GM12878 (cell line): ENCODE measurements at regions not wholly inside any gene's neighbourhood (a gene's known extent, or its start where the extent isn't known, plus 50 kb on each side); places are given as distances from the start of the nearest gene placed in this dataset.

Experiments used
- ATAC-seq: fragments of 200-7000 bp; cut with Tn5 transposase; 3 replicates; pipeline ENCODE4 v1.9.1; 2020; ENCODE audit warnings: mild to moderate bottlenecking, moderate library complexity
- BruUV-seq: library from RNA; stranded (reverse); fragments of 400-500 nt; replicated peaks from 2 replicates; lab custom pipeline; 2021; lab: Mats Ljungman, UMichigan
- CTCF ChIA-PET: fragments of 300-600 bp; sonication (Branson Sonifier 250); formaldehyde crosslinking; extraction: SDS; loops from one replicate; lab custom pipeline; 2021; ENCODE audit warnings: inconsistent platforms; lab: Yijun Ruan, JAX
- POLR2A ChIA-PET: fragments of 350-600 bp; formaldehyde crosslinking; extraction: SDS; loops from one replicate; lab custom pipeline; 2021; ENCODE audit warnings: inconsistent platforms; lab: Charles Lee
- RAD21 ChIA-PET: fragments of 300-600 bp; sonication (Branson Sonifier 250); formaldehyde crosslinking; loops from one replicate; lab custom pipeline; 2023; ENCODE audit warnings: antibody characterized with exemption; ENCODE audit not compliant: unreplicated experiment; lab: Charles Lee
- SMC1A ChIA-PET: fragments of 300-600 bp; sonication (Branson Sonifier 250); formaldehyde crosslinking; loops from one replicate; lab custom pipeline; 2023; ENCODE audit not compliant: unreplicated experiment, uncharacterized antibody; lab: Charles Lee
- DNase-seq: peaks from one replicate; pipeline ENCODE4 v3.0.0-alpha.2; 2011; ENCODE audit warnings: low read depth, low spot score
- FAIRE-seq: peaks from 3 replicates; lab custom pipeline; 2011; peaks lifted over from hg19 to GRCh38; lab: Jason Lieb, UNC
- H2AFZ ChIP-seq: 2 replicates; pipeline ENCODE4 v1.6.0; 2011; ENCODE audit warnings: low read depth, low read length, control low read depth; ENCODE audit not compliant: control insufficient read depth
- H3K27ac ChIP-seq: 2 replicates; pipeline ENCODE4 v1.5.1; 2011; ENCODE audit warnings: control low read depth; ENCODE audit not compliant: control insufficient read depth, insufficient read depth
- H3K27me3 ChIP-seq, 2 experiments: replicated peaks in 1 of 2; 2 replicates each; pipeline versions ENCODE4 v1.6.0 to v1.6.1; 2011; ENCODE audit warnings: low read length in 1 of 2; ENCODE audit not compliant: control insufficient read depth in 2 of 2, insufficient read depth in 2 of 2
- H3K36me3 ChIP-seq, 2 experiments: 2 replicates each; pipeline ENCODE4 v1.5.1; 2011; ENCODE audit warnings: low read length in 1 of 2; ENCODE audit not compliant: control insufficient read depth in 2 of 2, insufficient read depth in 2 of 2
- H3K4me1 ChIP-seq: 2 replicates; pipeline ENCODE4 v1.6.1; 2011; ENCODE audit warnings: mild to moderate bottlenecking, low read length, moderate library complexity, mixed read lengths; ENCODE audit not compliant: control insufficient read depth, insufficient read depth
- H3K4me2 ChIP-seq: 2 replicates; pipeline ENCODE4 v1.6.0; 2011; ENCODE audit warnings: control low read depth; ENCODE audit not compliant: control insufficient read depth, insufficient read depth
- H3K4me3 ChIP-seq: fragments of 200-600 bp; sonication (generic); 2 replicates; pipeline ENCODE4 v1.5.1; 2016
- H3K79me2 ChIP-seq: 2 replicates; pipeline ENCODE4 v1.6.0; 2011; ENCODE audit warnings: low read length; ENCODE audit not compliant: control insufficient read depth, insufficient read depth
- H3K9ac ChIP-seq: 2 replicates; pipeline ENCODE4 v1.8.0; 2011; ENCODE audit warnings: low read length, control low read depth, mixed read lengths; ENCODE audit not compliant: control insufficient read depth, insufficient read depth
- H3K9me3 ChIP-seq: replicated peaks from 3 replicates; pipeline ENCODE4 v1.5.1; 2011; ENCODE audit warnings: mild to moderate bottlenecking, low read length; ENCODE audit not compliant: control insufficient read depth, insufficient read depth
- H4K20me1 ChIP-seq: 2 replicates; pipeline ENCODE4 v1.6.0; 2011; ENCODE audit not compliant: control insufficient read depth, insufficient read depth
- BACH1 ChIP-seq: fragments of 450-650 bp; IDR thresholded peaks from 2 replicates; pipeline ENCODE4 v1.6.1; 2017; ENCODE audit warnings: mild to moderate bottlenecking, borderline replicate concordance
- BCL3 ChIP-seq: IDR thresholded peaks from 2 replicates; pipeline ENCODE4 v1.6.1; 2011; ENCODE audit warnings: borderline replicate concordance, low read depth, mild to moderate bottlenecking, moderate library complexity, low read length; ENCODE audit not compliant: insufficient read depth, poor library complexity, severe bottlenecking
- E2F8 ChIP-seq: fragments of 450-650 bp; IDR thresholded peaks from 2 replicates; pipeline ENCODE4 v1.6.1; 2018; ENCODE audit warnings: mild to moderate bottlenecking, low read depth, moderate library complexity; ENCODE audit not compliant: partially characterized antibody
- JUNB ChIP-seq: IDR thresholded peaks from 2 replicates; pipeline ENCODE4 v1.6.1; 2016; ENCODE audit warnings: antibody characterized with exemption, mild to moderate bottlenecking
- MTA2 ChIP-seq: fragments of 450-650 bp; IDR thresholded peaks from 2 replicates; pipeline ENCODE4 v1.6.1; 2016; ENCODE audit warnings: low read depth, mild to moderate bottlenecking, moderate library complexity
- NFYB ChIP-seq: IDR thresholded peaks from 2 replicates; pipeline ENCODE4 v1.6.1; 2011; ENCODE audit warnings: low read depth, mild to moderate bottlenecking, low read length, improper control_type of control experiment, moderate library complexity; ENCODE audit not compliant: insufficient read depth
- PAX8 ChIP-seq: fragments of 450-650 bp; IDR thresholded peaks from 2 replicates; pipeline ENCODE4 v1.6.1; 2017; ENCODE audit warnings: mild to moderate bottlenecking, moderate library complexity
- POLR2A ChIP-seq: IDR thresholded peaks from 2 replicates; pipeline ENCODE4 v1.6.1; 2011; ENCODE audit warnings: low read depth, mild to moderate bottlenecking, low read length
- SMAD1 ChIP-seq: fragments of 450-650 bp; IDR thresholded peaks from 2 replicates; pipeline ENCODE4 v1.6.1; 2018; ENCODE audit warnings: mild to moderate bottlenecking, low read depth; ENCODE audit not compliant: partially characterized antibody
- SMC3 ChIP-seq: IDR thresholded peaks from 2 replicates; pipeline ENCODE4 v1.6.1; 2011; ENCODE audit warnings: low read length, improper control_type of control experiment, borderline replicate concordance
- TCF12 ChIP-seq: IDR thresholded peaks from 2 replicates; pipeline ENCODE4 v1.6.1; 2011; ENCODE audit warnings: low read depth, mild to moderate bottlenecking, low read length
- ZBTB40 ChIP-seq: fragments of 450-650 bp; IDR thresholded peaks from 2 replicates; pipeline ENCODE4 v1.6.1; 2016; ENCODE audit warnings: mild to moderate bottlenecking, moderate library complexity, borderline replicate concordance
- ZNF274 ChIP-seq: IDR thresholded peaks from one replicate; pipeline ENCODE4 v1.8.0; 2011; ENCODE audit not compliant: insufficient read length, insufficient read depth
- ZSCAN29 ChIP-seq: fragments of 450-650 bp; IDR thresholded peaks from 2 replicates; pipeline ENCODE4 v1.6.1; 2017; ENCODE audit warnings: mild to moderate bottlenecking, moderate library complexity
- WGBS: methylation state at CpG from one replicate; pipeline ENCODE4 v1.1.6; 2016; ENCODE audit warnings: low lambda C conversion rate; ENCODE audit not compliant: insufficient replicate concordance, insufficient coverage; ENCODE audit errors: missing lambda C conversion rate; 5-methylcytosine and 5-hydroxymethylcytosine counted together
- in situ Hi-C: fragments of 300-500 bp; cut with MboI; formaldehyde crosslinking; loops from 9 replicates; pipeline ENCODE4 v1.14.3; 2018; ENCODE audit warnings: mixed read lengths
- intact Hi-C: fragments of 100-400 bp; cut with micrococcal nuclease; formaldehyde crosslinking; loops from one replicate; pipeline ENCODE4 v1.14.2; 2022; ENCODE audit not compliant: unreplicated experiment

- no peak overlapping the region for H3K27ac ChIP-seq
- TF ChIP-seq JUNB (no peak), SMAD1 (no peak), BCL3 (no peak), BACH1 (no peak), ZNF274 (no peak), SMC3 (no peak), POLR2A (no peak), NFYB (no peak), MTA2 (no peak), ZSCAN29 (no peak), TCF12 (no peak), E2F8 (no peak), PAX8 (no peak), ZBTB40 (no peak)
- DNase-seq = no peak
- H4K20me1 ChIP-seq = no peaks in the 10 kb centered on the region
- WGBS = 59% methylated on average over 6 of the region's 6 CpGs
- H3K27me3 ChIP-seq = no peaks in the 10 kb centered on the region
- no peaks in the 10 kb centered on the region for H3K4me1 ChIP-seq
- H2AFZ ChIP-seq = no peak overlapping the region
- H3K9me3 ChIP-seq = no peaks in the 10 kb centered on the region; the same call in 2 of the 3 replicates
- ChIA-PET RAD21 (no interaction called here), CTCF (interaction anchor here (0.7 kb wide), 1 partner anchor 670 kb away, joined by 3 read pairs; no protein-coding TSS in a partner anchor), SMC1A (interaction anchor here (1.3 kb wide), 1 partner anchor 23 kb away, joined by 5 read pairs; no protein-coding TSS in a partner anchor), POLR2A (no interaction called here)
- H3K79me2 ChIP-seq = no peaks in the 10 kb centered on the region
- H3K4me3 ChIP-seq = no peak overlapping the region
- H3K4me2 ChIP-seq = no peak overlapping the region
- no peaks in the 10 kb centered on the region for H3K36me3 ChIP-seq
- no peak for ATAC-seq
- no TSS peak for BruUV-seq
- in situ Hi-C loops = no loop called here
- H3K9ac ChIP-seq = no peak overlapping the region
- FAIRE-seq = no peak
- intact Hi-C loops = no loop called here
These were observed 129.7 kb downstream of the HS3ST1 start for GRCh38 chr4:11299016-11299415.
